HCT116 (cell line): ENCODE measurements at regions not wholly inside any gene's neighbourhood (a gene's known extent, or its start where the extent isn't known, plus 50 kb on each side); places are given as distances from the start of the nearest gene placed in this dataset.

Source experiments
- CTCF ChIP-seq, 3 experiments: fragments of 200-600 bp in 1 of 3; sonication (generic) in 1 of 3; IDR thresholded peaks in 2 of 3; conservative IDR thresholded peaks in 1 of 3; 2 replicates each; pipeline ENCODE4 v1.5.1; 2012 to 2017; ENCODE audit warnings: low read depth in 2 of 3, low read length in 2 of 3, antibody characterized with exemption in 1 of 3, borderline replicate concordance in 1 of 3, control low read depth in 1 of 3, mild to moderate bottlenecking in 1 of 3, mixed read lengths in 1 of 3, mixed run types in 1 of 3, moderate library complexity in 1 of 3; ENCODE audit not compliant: insufficient read depth in 1 of 3
- EZH2phosphoT487 ChIP-seq: fragments of 200-600 bp; IDR thresholded peaks from 2 replicates; pipeline ENCODE4 v1.6.1; 2018; ENCODE audit warnings: antibody characterized with exemption, borderline replicate concordance
- POLR2A ChIP-seq: IDR thresholded peaks from 2 replicates; pipeline ENCODE4 v1.7.0; 2011; ENCODE audit warnings: borderline replicate concordance; ENCODE audit not compliant: insufficient read depth, insufficient read length; ENCODE audit errors: extremely low read depth
- POLR2AphosphoS5 ChIP-seq: IDR thresholded peaks from 2 replicates; pipeline ENCODE4 v1.6.1; 2011; ENCODE audit warnings: mild to moderate bottlenecking, low read depth, low read length, moderate library complexity
- REST ChIP-seq: IDR thresholded peaks from 2 replicates; pipeline ENCODE4 v1.6.1; 2012; ENCODE audit warnings: low read depth
- SP1 ChIP-seq: IDR thresholded peaks from 2 replicates; pipeline ENCODE4 v1.6.1; 2012; ENCODE audit warnings: low read depth
- SRF ChIP-seq: IDR thresholded peaks from 2 replicates; pipeline ENCODE4 v1.6.1; 2012; ENCODE audit warnings: low read depth
- YY1 ChIP-seq: IDR thresholded peaks from 2 replicates; pipeline ENCODE4 v1.6.1; 2011; ENCODE audit warnings: low read length, low read depth, moderate library complexity, mild to moderate bottlenecking; ENCODE audit not compliant: insufficient replicate concordance; ENCODE audit errors: extremely low read depth
- ZNF274 ChIP-seq: fragments of 200-500 bp; sonication (Bioruptor generic); IDR thresholded peaks from 2 replicates; pipeline ENCODE4 v1.6.1; 2014; ENCODE audit warnings: mild to moderate bottlenecking, low read depth, low read length, inconsistent platforms

GRCh38 chr3:7854721-7855120 lies 646.9 kb upstream of the LMCD1 start:
- no peak for TF ChIP-seq EZH2phosphoT487
- TF ChIP-seq SRF: no peak
- TF ChIP-seq CTCF (IDR thresholded peaks at IDR 0.05 in 2 of 3, conservative IDR thresholded peaks at IDR 0.05 in 1 of 3; ENCODE audit: borderline replicate concordance in 1 of 3, insufficient read depth in 1 of 3, low read depth in 2 of 3, low read length in 2 of 3): no peak
- TF ChIP-seq REST: no peak
- no peak for TF ChIP-seq ZNF274
- TF ChIP-seq SP1: no peak
- no peak for TF ChIP-seq POLR2AphosphoS5
- TF ChIP-seq POLR2A: no peak
- no peak for TF ChIP-seq YY1
